ENCODE measurements at regions not wholly inside any gene's neighbourhood (a gene's known extent, or its start where the extent isn't known, plus 50 kb on each side); places are given as distances from the start of the nearest gene placed in this dataset.
A peak's percentile ranks its signal among the peaks of the same experiment; 100 is the strongest.

GRCh38 chr3:153625506-153625905 lies 463.5 kb downstream of the RAP2B start:
- peak overlapping the region; percentile 85 for H3K27ac ChIP-seq (ENCODE audit: low read depth, low read length, poor library complexity, severe bottlenecking)
- peak; percentile 43 for DNase-seq (ENCODE audit: low spot score)
- ChIA-PET CTCF (ENCODE audit: unreplicated experiment) (no interaction called here), POLR2A (interaction anchor here (0.6 to 2.4 kb wide), 9 partner anchors 12 to 1261 kb away, joined by 3 to 12 read pairs (median 6); no protein-coding TSS in a partner anchor)
- H3K4me2 ChIP-seq (ENCODE audit: low read length) = peak overlapping the region; percentile 89
- H3K9me3 ChIP-seq (ENCODE audit: low read length) = peaks cover 11% of the 10 kb centered on the region; the same call in 1 of the 2 replicates
- H3K9me2 ChIP-seq (ENCODE audit: insufficient read depth, low read length) = no peaks in the 10 kb centered on the region
- H3K4me1 ChIP-seq (ENCODE audit: insufficient read depth, low read length, poor library complexity, severe bottlenecking) = peaks cover 94% of the 10 kb centered on the region
- H3K36me3 ChIP-seq (ENCODE audit: insufficient read depth, low read length) = peaks cover 10% of the 10 kb centered on the region
- peak overlapping the region; percentile 49; the same call in 1 of the 2 replicates for H2AFZ ChIP-seq (ENCODE audit: low read length)
- H3K79me2 ChIP-seq (ENCODE audit: insufficient read depth, low read depth, low read length) = peaks cover 29% of the 10 kb centered on the region; the same call in 1 of the 2 replicates
- no peak for TF ChIP-seq EZH2phosphoT487 (IDR thresholded peaks at IDR 0.05; ENCODE audit: borderline replicate concordance, low read depth, low read length)
- TF ChIP-seq, protein P1, sequence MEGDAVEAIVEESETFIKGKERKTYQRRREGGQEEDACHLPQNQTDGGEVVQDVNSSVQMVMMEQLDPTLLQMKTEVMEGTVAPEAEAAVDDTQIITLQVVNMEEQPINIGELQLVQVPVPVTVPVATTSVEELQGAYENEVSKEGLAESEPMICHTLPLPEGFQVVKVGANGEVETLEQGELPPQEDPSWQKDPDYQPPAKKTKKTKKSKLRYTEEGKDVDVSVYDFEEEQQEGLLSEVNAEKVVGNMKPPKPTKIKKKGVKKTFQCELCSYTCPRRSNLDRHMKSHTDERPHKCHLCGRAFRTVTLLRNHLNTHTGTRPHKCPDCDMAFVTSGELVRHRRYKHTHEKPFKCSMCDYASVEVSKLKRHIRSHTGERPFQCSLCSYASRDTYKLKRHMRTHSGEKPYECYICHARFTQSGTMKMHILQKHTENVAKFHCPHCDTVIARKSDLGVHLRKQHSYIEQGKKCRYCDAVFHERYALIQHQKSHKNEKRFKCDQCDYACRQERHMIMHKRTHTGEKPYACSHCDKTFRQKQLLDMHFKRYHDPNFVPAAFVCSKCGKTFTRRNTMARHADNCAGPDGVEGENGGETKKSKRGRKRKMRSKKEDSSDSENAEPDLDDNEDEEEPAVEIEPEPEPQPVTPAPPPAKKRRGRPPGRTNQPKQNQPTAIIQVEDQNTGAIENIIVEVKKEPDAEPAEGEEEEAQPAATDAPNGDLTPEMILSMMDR (conservative IDR thresholded peaks at IDR 0.05; ENCODE audit: low read length) = peak; percentile 68
- H4K20me1 ChIP-seq (ENCODE audit: insufficient read depth, low read length) = no peaks in the 10 kb centered on the region
- intact Hi-C loops (cut with micrococcal nuclease; ENCODE audit: unreplicated experiment) = loop anchor here (2.0 kb wide), 3 partner anchors 121 to 465 kb away; no protein-coding TSS in a partner anchor
- no TSS peak for BruUV-seq (replicated peaks)
- H3K4me3 ChIP-seq (ENCODE audit: low read depth, low read length, poor library complexity, severe bottlenecking) = no peak overlapping the region

DNA sequence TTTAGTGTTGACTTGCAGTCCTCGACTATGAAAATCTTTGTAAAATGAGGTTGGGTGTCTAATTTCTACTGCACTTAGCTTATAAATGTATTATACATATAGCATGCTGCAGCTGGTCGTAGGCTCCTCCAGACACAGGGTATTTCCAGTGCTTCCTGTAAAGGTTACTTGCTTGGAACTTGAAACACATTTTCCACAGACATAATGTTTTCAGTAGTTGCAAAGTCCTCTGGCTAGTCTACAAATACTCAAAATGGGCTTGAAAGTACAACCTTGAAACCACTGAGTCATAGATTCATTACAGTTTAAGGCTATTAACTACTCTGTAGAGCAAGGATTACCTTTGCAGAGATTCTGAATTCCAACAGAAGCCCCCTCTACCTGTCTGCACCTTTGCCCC lies 464.1 kb downstream of the RAP2B start:
- Histone ChIP-seq H3K4me1 (ENCODE audit: insufficient read depth, low read length, poor library complexity, severe bottlenecking) (peaks cover 100% of the 10 kb centered on the region), H2AFZ (ENCODE audit: low read length) (peak overlapping the region; percentile 21; the same call in 1 of the 2 replicates), H3K4me3 (ENCODE audit: low read depth, low read length, poor library complexity, severe bottlenecking) (no peak overlapping the region), H4K20me1 (ENCODE audit: insufficient read depth, low read length) (no peaks in the 10 kb centered on the region), H3K36me3 (ENCODE audit: insufficient read depth, low read length) (peaks cover 3% of the 10 kb centered on the region), H3K9me3 (ENCODE audit: low read length) (peaks cover 5% of the 10 kb centered on the region; the same call in 1 of the 2 replicates), H3K4me2 (ENCODE audit: low read length) (peak overlapping the region; percentile 27), H3K27ac (ENCODE audit: low read depth, low read length, poor library complexity, severe bottlenecking) (peak overlapping the region; percentile 85), H3K79me2 (ENCODE audit: insufficient read depth, low read depth, low read length) (peaks cover 28% of the 10 kb centered on the region; the same call in 1 of the 2 replicates), H3K9me2 (ENCODE audit: insufficient read depth, low read length) (no peaks in the 10 kb centered on the region)
- no TSS peak for BruUV-seq (replicated peaks)
- intact Hi-C loops (cut with micrococcal nuclease; ENCODE audit: unreplicated experiment) = no loop called here
- no peak for DNase-seq (ENCODE audit: low spot score)
- ChIA-PET POLR2A (interaction anchor here (0.6 to 2.4 kb wide), 5 partner anchors 13 to 1262 kb away, joined by 3 to 6 read pairs (median 5); no protein-coding TSS in a partner anchor), CTCF (ENCODE audit: unreplicated experiment) (no interaction called here)
- TF ChIP-seq, protein P1 (conservative IDR thresholded peaks at IDR 0.05; ENCODE audit: low read length) = no peak
- TF ChIP-seq EZH2phosphoT487 (IDR thresholded peaks at IDR 0.05; ENCODE audit: borderline replicate concordance, low read depth, low read length) = no peak

GRCh38 chr3:153628591-153628990 lies 466.6 kb downstream of the RAP2B start:
- Histone ChIP-seq H3K9me2 (ENCODE audit: insufficient read depth, low read length) (no peaks in the 10 kb centered on the region), H3K36me3 (ENCODE audit: insufficient read depth, low read length) (no peaks in the 10 kb centered on the region), H2AFZ (ENCODE audit: low read length) (peak overlapping the region; percentile 19; the same call in 1 of the 2 replicates), H3K9me3 (ENCODE audit: low read length) (no peaks in the 10 kb centered on the region), H3K4me3 (ENCODE audit: low read depth, low read length, poor library complexity, severe bottlenecking) (peak overlapping the region; percentile 60), H3K4me2 (ENCODE audit: low read length) (peak overlapping the region; percentile 84), H4K20me1 (ENCODE audit: insufficient read depth, low read length) (no peaks in the 10 kb centered on the region), H3K27ac (ENCODE audit: low read depth, low read length, poor library complexity, severe bottlenecking) (peak overlapping the region; percentile 85), H3K4me1 (ENCODE audit: insufficient read depth, low read length, poor library complexity, severe bottlenecking) (peaks cover 98% of the 10 kb centered on the region), H3K79me2 (ENCODE audit: insufficient read depth, low read depth, low read length) (peaks cover 14% of the 10 kb centered on the region; the same call in 1 of the 2 replicates)
- DNase-seq (ENCODE audit: low spot score) = peak; percentile 51
- TF ChIP-seq, protein P1 (conservative IDR thresholded peaks at IDR 0.05; ENCODE audit: low read length) = no peak
- TF ChIP-seq EZH2phosphoT487 (IDR thresholded peaks at IDR 0.05; ENCODE audit: borderline replicate concordance, low read depth, low read length) = no peak
- no TSS peak for BruUV-seq (replicated peaks)
- POLR2A ChIA-PET = interaction anchor here (0.6 to 2.5 kb wide), 6 partner anchors 11 to 566 kb away, joined by 3 to 10 read pairs (median 4); no protein-coding TSS in a partner anchor
- intact Hi-C loops (cut with micrococcal nuclease; ENCODE audit: unreplicated experiment) = no loop called here
- CTCF ChIA-PET (ENCODE audit: unreplicated experiment) = no interaction called here
